Fibroblast of the aortic adventitia (primary cell): ENCODE measurements at regions not wholly inside any gene's neighbourhood (a gene's known extent, or its start where the extent isn't known, plus 50 kb on each side); places are given as distances from the start of the nearest gene placed in this dataset.

Experiments used
- DNase-seq: peaks from one replicate; pipeline ENCODE4 v3.0.0-alpha.2; 2010; ENCODE audit warnings: low read depth
- H3K4me3 ChIP-seq: 2 replicates; pipeline ENCODE4 v1.5.1; 2011; ENCODE audit warnings: low read depth, mild to moderate bottlenecking, control low read depth, low read length, moderate library complexity
- TF ChIP-seq, protein P1 (sequence below): IDR thresholded peaks from 2 replicates; pipeline ENCODE4 v1.5.1; 2011; ENCODE audit warnings: mild to moderate bottlenecking, low read length, control low read depth, inconsistent platforms; ENCODE audit not compliant: insufficient read depth

DNA sequence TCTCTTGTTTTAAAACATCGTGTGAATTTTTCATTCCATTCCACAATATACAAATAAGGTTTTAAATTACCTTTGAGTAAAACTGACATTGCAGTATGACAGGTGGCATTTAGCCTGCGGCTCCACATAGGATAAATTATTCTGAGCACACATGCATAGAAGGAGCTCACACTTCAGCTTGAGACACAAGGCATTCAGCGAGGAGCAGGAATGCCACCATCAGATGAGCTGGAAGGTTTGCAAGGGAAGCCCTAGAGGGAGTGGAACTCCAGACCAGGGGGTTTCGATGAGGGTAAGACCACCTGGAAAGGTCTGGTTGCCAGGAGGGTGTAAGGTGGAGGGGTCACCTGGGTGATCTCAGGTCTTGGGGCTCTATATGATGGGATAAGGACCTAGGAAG is 259.0 kb upstream of the ADRA1B start:
- H3K4me3 ChIP-seq: no peak overlapping the region
- TF ChIP-seq, protein P1, sequence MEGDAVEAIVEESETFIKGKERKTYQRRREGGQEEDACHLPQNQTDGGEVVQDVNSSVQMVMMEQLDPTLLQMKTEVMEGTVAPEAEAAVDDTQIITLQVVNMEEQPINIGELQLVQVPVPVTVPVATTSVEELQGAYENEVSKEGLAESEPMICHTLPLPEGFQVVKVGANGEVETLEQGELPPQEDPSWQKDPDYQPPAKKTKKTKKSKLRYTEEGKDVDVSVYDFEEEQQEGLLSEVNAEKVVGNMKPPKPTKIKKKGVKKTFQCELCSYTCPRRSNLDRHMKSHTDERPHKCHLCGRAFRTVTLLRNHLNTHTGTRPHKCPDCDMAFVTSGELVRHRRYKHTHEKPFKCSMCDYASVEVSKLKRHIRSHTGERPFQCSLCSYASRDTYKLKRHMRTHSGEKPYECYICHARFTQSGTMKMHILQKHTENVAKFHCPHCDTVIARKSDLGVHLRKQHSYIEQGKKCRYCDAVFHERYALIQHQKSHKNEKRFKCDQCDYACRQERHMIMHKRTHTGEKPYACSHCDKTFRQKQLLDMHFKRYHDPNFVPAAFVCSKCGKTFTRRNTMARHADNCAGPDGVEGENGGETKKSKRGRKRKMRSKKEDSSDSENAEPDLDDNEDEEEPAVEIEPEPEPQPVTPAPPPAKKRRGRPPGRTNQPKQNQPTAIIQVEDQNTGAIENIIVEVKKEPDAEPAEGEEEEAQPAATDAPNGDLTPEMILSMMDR: no peak
- DNase-seq: no peak

DNA sequence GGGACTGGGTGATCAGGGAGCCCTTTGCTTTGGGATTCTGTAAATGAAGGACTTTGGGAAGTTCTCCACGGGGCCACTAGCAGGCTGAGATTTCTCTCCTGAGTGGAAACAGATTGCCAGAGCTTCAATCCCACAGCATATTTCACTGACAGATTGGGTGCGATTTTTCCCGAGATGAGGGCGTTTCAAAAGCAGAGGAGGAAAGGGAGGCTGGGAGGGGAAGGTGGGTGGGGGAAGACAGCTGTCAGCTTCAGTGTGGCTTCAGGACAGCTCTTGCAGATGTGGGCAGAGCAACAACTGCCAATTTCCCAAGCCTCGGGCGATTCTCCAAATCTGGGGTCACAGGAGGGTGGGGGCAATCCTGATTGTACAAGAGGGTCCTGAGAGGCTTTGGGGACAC is 258.5 kb upstream of the ADRA1B start:
- no peak for DNase-seq
- H3K4me3 ChIP-seq: no peak overlapping the region
- TF ChIP-seq, protein P1: no peak

DNA sequence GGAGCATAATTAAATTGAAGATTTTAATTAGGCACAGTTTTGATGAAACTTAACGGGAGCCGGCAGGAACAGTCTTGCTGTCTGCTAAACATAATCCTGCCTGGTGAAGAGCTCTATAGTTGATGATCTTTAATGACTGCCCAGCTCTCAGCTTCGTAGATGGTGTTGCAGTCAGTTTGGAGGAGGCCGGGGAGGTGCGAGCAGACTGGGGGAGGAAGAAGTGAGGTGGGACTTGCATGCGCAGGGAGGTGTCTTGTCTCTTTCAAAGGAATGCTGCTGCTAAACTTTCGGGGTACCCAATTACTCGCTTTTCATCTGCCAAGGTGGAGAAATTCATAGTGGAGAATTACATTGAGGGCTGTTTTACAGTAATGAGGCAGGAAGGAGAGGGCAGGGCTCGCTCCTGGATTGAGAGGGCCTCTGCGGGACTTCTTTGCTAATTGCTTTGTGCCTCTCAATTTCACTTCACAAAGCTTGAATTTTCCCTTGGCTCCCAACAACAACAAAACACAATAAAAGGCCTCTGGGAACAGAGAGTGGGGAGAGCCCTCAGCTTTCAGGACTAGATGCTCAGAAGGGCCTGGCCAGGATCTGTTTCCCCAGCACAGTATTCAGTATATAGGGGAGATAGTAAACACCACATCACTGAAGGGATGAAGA is 257.9 kb upstream of the ADRA1B start:
- TF ChIP-seq, protein P1: no peak
- no peak for DNase-seq

DNA sequence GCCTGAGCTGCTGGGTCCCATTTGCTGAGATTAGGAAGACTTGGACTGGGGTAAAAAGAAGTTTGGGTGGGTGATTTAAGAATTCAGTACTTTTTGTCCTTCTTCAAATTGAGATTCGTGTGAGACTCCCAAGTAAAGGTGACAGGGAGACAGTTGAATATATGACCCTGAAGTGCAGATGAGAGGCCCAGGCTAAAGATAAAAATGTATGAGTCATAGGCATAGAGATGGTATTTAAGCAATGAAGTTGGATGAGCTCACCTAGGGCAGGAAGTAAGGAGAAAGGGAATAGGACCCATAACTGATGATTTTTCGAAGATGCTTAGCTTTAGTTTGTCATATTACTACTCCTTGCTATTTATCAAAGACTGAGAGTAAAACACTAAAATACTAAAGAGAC is 255.9 kb upstream of the ADRA1B start:
- H3K4me3 ChIP-seq: no peak overlapping the region
- TF ChIP-seq, protein P1: no peak
- DNase-seq: no peak

More for the DNA sequence above, 257.9 kb upstream of the ADRA1B start:
- no peak overlapping the region for H3K4me3 ChIP-seq

DNA sequence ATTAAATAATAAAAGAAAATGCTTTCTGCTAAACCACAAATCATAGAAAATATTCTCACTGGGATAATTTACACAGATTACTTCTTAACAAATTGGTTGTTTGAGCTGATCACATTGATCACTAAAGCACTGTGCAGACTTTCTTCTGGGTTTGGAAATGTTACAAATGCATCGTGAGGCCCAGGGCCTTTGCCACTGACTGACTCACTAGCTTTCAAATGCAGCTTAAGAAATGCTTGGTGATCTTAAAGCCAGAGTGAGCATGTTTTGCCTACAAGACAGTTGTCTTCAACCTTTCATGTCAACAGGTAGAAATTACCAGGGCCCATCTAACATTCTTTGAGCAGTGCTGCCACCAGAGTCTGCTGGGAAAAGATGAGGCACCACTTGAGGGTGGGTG is 252.3 kb upstream of the ADRA1B start:
- no peak for DNase-seq

DNA sequence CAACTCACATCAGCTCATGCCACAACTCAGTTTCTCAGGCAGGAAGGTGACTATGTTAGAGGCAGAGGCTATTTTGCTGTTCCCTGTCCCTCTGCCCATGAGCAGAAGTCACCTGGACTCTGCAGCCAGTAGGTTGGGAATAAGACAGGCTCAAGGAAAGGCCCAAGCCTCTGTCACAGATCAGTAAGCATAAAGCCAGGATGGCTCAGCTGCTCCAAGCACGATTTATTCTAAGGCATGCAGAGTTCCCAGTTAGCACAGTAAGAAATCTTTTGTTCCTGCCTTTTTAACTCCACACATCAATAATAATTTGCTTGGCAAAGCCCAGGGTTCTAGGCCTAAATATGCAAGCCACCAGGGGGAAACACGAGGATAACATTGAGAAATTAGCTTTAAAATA is 249.0 kb upstream of the ADRA1B start:
- no peak for DNase-seq
- TF ChIP-seq, protein P1: no peak
- no peak overlapping the region for H3K4me3 ChIP-seq

More for the DNA sequence above, 252.3 kb upstream of the ADRA1B start:
- TF ChIP-seq, protein P1: no peak
- H3K4me3 ChIP-seq: no peak overlapping the region

DNA sequence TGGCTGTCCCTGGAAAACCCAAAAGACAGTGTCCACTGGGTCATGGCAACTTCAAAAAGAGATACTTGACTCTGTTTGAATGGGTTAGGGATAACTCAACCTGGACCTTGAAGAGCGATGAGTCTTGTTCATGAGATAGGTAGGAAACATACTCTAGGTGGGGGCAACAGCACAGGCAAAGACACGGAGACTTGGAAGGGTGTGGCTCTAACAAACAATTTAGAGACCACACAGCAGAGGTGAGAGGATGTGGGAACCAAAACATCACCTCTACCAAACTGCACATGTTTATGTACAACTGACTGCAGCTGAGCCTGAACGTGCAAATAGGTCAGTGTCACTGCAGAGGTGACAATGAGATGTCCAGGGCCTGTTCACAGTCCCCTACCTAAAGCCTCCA is 247.7 kb upstream of the ADRA1B start:
- TF ChIP-seq, protein P1: no peak
- no peak overlapping the region for H3K4me3 ChIP-seq
- DNase-seq: no peak
